Left hindlimb (tissue), 1 donor: ENCODE measurements at regions not wholly inside any gene's neighbourhood (a gene's known extent, or its start where the extent isn't known, plus 50 kb on each side); places are given as distances from the start of the nearest gene placed in this dataset.

Experiments used
- DNase-seq: peaks from one replicate; pipeline ENCODE4 v3.0.0-alpha.2; 2018

GRCh38 chr2:220181165-220181564, 553.7 kb downstream of the SLC4A3 start:
- DNase-seq: no peak

- DNase-seq: no peak
Observed at GRCh38 chr2:220182790-220183189, 555.4 kb downstream of the SLC4A3 start.

- DNase-seq: no peak
Observed at GRCh38 chr2:220185766-220186305, 558.4 kb downstream of the SLC4A3 start.

GRCh38 chr2:220188031-220188430, 560.6 kb downstream of the SLC4A3 start:
- no peak for DNase-seq

- DNase-seq: no peak
Observed at GRCh38 chr2:220191031-220191430, 563.6 kb downstream of the SLC4A3 start.

GRCh38 chr2:220191737-220192136, 564.3 kb downstream of the SLC4A3 start:
- no peak for DNase-seq

GRCh38 chr2:220192994-220193753, 565.7 kb downstream of the SLC4A3 start:
- DNase-seq: no peak

- no peak for DNase-seq
Observed at GRCh38 chr2:220194630-220195584, 567.5 kb downstream of the SLC4A3 start.

- DNase-seq: peak; percentile 43
Observed at GRCh38 chr2:220198896-220199295, 571.5 kb downstream of the SLC4A3 start.

GRCh38 chr2:220202066-220202465, 574.6 kb downstream of the SLC4A3 start:
- no peak for DNase-seq

GRCh38 chr2:220209093-220209492, 581.7 kb downstream of the SLC4A3 start:
- DNase-seq: no peak

- no peak for DNase-seq
Observed at GRCh38 chr2:220209751-220210150, 582.3 kb downstream of the SLC4A3 start.

- no peak for DNase-seq
Observed at GRCh38 chr2:220212296-220213080, 585.1 kb downstream of the SLC4A3 start.

- DNase-seq: no peak
Observed at GRCh38 chr2:220215785-220216184, 588.4 kb downstream of the SLC4A3 start.

- DNase-seq: no peak
Observed at GRCh38 chr2:220219371-220219770, 591.9 kb downstream of the SLC4A3 start.

- no peak for DNase-seq
Observed at GRCh38 chr2:220220009-220220408, 592.6 kb downstream of the SLC4A3 start.

GRCh38 chr2:220221992-220222391, 594.6 kb downstream of the SLC4A3 start:
- no peak for DNase-seq

- no peak for DNase-seq
Observed at GRCh38 chr2:220224691-220225543, 597.5 kb downstream of the SLC4A3 start.

GRCh38 chr2:220226076-220226475, 598.6 kb downstream of the SLC4A3 start:
- DNase-seq: no peak

- no peak for DNase-seq
Observed at GRCh38 chr2:220226546-220226945, 599.1 kb downstream of the SLC4A3 start.

GRCh38 chr2:220227266-220227920, 600.0 kb downstream of the SLC4A3 start:
- no peak for DNase-seq
